IPS-NIHi7 (cell line): ENCODE measurements at regions not wholly inside any gene's neighbourhood (a gene's known extent, or its start where the extent isn't known, plus 50 kb on each side); places are given as distances from the start of the nearest gene placed in this dataset.

ENCODE experiments used
- DNase-seq: peaks from one replicate; pipeline ENCODE4 v3.0.0; 2012; ENCODE audit warnings: mixed read lengths; ENCODE audit errors: extremely low spot score

- DNase-seq = no peak
These were observed 184.5 kb downstream of the CCT6B start for GRCh38 chr17:34776456-34777443.

DNA sequence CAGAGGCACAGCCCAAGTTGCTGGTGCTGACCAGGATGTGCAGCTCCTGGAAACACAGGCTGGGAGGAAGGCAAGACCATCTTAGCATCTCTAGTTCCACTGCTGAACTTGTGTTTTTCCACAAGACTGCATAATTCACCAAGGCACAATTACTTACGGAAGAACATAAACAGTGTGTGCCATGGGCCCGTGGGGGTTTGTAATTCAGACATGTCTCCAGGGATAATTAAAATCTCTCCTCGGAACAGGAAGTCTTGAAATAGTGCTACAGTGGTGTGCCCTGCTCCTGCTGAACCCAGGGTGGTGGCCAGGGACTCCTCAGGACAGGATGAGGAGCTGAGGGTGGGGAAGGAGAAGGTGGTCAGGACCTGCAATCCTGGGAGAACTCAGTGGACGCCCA, 188.2 kb downstream of the CCT6B start:
- no peak for DNase-seq

DNA sequence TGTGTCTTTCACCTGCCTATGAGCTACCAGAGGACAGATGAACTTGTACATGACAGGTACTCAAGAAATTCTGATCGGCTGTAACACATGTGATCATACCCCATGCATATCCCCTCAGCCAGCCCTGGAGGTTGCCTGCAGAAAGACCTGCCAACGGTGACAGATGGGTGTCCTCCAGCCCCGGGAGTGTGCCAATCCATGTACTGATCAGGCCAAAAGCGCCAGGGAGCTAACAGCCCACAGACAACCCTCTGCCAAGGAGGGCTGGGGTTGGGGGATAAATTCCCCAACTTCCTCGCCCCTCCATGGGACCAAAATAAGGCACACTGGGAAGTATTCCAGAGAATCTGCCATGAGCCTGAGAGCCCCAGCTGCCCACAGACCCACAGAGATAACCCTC, 189.4 kb downstream of the CCT6B start:
- no peak for DNase-seq

GRCh38 chr17:34770586-34770985, 190.7 kb downstream of the CCT6B start:
- DNase-seq = no peak

DNA sequence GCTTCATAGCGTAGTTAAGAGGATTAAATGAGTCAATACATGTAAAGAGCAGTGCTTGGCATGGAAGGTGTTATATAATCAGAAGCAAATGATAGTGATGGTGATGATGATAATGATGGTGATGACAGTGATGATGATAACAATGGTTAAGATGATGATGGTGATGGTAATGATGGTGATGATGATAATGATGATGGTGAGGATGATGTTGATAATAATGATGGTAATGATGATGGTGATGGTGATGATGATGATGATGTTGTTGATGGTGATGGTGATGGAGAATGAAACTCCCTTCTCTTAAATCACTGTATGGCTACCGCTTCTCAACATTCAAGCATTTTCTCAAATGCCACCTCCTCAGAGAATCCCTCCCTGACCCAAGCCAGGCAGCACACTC, 190.5 kb downstream of the TMEM132E start:
- DNase-seq = no peak

GRCh38 chr17:34769049-34769448, 189.7 kb downstream of the TMEM132E start:
- DNase-seq = no peak

- DNase-seq = no peak
These were observed 185.9 kb downstream of the TMEM132E start for GRCh38 chr17:34765291-34765690.

DNA sequence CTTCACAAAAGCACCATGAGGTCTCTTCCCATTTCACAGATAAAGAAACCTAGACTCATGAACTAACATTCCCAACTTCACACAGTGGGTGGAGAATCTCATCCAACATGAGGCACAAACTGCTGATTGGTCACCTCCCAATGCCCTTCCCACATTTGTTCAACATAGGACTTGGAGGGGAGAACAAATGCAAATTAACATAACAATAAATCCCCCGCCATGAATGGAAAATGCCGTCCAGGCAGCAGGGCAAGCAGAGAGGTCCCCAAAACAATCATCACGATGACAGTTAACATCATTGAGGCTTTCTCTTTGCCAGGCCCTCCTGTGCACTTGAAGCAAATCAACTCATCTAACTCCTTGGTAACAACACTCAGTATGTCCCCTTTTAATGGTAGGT, 185.3 kb downstream of the TMEM132E start:
- DNase-seq = no peak

GRCh38 chr17:34763728-34764665, 184.6 kb downstream of the TMEM132E start:
- DNase-seq = no peak

GRCh38 chr17:34762078-34762477, 182.7 kb downstream of the TMEM132E start:
- DNase-seq = no peak

DNA sequence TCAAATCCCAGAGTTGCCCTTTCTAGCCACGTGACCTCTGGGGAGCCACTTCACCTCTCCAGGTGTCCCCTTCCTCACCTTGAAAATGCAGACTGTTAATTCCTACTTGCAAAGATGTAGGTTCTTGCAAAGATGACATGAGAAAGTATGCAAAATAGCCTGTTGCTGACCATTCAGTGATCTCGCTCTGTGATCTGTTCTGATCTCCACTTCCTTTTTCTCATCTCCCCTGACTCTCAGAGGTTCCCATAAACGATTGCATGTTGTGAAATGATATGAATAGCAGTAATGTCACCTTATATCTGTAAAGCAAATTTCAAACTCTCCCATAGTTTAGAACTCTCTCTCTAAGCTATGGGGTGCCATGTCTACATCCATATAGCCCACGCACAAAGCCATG, 182.3 kb downstream of the TMEM132E start:
- DNase-seq = no peak

GRCh38 chr17:34760931-34761495, 181.6 kb downstream of the TMEM132E start:
- DNase-seq = no peak

GRCh38 chr17:34758718-34759117, 179.3 kb downstream of the TMEM132E start:
- no peak for DNase-seq

DNA sequence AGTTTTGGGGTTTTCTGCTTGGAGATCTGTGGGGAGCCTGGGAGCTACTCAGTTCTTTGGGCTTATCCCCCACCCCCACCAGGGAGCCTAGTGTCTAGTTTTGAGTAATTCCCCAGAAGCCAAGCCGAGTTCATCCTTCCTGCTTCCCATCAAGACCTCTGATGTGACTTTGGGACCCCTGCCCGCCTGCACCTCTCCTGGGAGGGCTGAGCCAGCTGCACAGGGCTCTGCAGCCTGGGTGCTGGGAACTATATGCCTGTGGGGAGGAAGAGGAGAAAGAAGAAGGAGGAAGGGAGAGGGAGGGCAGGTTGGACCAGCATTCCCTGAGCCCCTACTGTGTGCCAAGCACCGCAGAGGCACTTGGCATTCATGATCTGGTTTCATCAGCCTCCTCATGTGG, 178.9 kb downstream of the TMEM132E start:
- DNase-seq = no peak

DNA sequence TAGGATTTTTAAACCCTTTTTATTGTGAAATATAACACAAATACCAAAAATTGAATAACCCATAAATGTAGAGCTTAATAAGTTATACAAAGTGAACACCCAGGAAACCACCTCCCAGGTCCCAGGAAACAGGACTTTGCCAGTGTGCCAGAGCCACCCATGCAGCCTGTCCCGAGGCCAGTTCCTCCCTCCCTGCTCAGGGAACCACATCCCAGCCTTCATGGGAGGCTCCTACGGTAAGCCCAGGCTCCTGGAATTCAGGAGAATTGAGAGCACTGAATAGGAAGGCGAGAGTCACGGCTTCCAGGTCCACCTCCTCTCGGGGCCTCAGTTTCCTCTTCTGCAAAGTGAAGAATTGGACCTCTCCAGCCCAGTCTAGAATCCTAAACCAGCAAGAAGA, 178.2 kb downstream of the TMEM132E start:
- DNase-seq = no peak

DNA sequence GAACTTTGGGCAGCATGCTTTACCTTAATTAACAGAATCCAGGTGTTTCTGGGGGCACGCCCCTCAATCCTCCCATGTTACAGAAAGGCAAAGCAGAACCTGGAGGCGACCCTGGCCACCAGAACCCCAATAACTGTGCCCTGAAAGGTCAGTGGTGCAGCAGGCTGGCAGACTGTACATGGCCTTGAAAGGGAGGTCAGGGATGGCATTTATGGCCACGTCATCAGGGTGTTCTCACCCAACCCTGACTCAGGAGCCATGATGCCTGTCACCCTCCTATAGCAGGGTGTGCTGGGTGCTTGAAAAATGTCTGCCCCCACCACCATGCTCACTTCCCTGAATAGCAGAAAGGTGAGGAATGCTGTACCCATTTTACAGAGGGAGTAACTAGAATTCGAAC, 177.7 kb downstream of the TMEM132E start:
- no peak for DNase-seq

DNA sequence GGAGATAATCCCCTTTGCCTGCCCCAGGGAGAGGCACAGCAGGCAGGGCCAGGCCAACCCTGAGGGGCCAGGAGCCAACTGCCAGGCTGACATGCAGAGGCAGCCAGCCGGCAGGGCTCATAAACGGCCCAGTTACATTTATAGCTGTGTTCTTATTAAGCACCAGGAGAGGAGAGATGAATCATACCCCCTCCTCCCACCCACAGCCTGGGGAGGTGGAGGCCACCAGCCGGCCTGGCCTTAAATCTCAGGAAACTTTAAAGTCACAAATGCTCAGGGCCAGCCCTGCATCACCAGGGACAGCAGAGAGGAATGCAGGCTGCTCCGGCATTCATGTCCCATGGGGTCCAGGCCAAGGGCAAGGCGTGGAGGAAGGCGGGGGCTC, 177.2 kb downstream of the TMEM132E start:
- DNase-seq = no peak

DNA sequence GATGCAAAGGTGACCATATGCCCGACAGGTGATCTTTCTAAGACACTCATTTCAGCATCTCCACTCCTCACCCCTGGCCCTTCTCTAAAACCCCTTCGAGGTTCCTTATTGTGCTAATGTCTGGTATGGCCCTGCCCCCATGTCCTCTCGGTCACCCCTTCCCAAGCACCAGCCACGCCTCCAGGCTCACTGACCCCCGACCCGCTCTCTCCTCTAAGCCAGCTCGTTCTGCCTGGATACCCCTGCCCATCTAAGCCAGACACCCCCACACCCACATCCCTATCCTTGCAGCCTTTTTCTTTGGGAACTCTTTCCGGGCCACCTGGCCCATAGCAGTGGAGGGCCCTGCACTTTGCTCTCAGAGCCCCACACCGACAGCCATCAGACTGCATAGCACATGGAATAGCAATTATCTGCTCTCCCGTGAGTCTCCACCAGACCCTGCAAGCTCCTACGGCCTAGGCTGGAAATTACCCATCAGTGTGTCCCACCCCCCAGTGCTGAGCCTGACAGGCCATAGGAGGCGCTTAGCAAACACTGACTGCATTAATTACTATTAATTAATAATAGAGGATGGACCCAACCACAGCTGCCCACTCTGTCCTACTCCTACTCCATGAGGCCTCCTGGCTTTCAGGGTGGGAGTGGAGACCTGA, 176.7 kb downstream of the TMEM132E start:
- no peak for DNase-seq

DNA sequence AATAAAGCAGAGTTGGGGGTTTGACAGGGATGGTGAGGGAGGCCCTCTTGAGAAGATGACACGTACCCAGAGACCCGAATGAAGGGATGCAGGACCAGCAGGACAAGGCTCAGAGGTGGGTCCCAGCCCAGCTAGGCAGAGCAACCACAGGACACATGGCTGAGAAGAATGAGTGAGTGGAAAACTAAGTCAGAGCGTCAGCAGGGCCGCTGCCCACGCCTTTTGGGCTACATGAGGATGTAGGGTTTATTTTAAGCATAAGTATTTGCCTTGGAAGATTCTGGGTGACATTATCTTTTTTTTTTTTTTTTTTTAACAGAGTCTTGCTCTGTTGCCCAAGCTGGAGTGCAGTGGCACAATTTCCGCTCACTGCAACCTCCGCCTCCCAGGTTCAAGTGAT, 176.0 kb downstream of the TMEM132E start:
- DNase-seq = no peak

DNA sequence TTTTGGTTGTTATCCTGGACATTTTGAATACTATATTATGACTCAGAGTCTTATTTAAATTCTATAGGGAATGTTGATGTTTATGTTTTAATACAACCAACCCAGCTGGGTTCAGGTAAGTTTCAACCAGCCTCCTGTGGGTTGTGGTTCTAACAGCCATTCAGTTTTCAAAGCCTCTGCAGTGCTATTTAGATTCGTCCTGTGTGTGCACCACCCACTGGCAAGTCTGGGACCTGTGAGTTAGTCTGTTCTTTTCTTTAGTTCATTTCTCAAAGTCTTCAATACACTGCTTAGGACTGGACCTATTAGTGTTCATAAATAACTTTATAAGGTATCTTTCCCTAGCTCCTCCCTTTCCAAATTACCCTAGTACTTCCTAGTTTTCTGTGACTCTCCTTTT, 170.6 kb downstream of the TMEM132E start:
- DNase-seq = no peak

DNA sequence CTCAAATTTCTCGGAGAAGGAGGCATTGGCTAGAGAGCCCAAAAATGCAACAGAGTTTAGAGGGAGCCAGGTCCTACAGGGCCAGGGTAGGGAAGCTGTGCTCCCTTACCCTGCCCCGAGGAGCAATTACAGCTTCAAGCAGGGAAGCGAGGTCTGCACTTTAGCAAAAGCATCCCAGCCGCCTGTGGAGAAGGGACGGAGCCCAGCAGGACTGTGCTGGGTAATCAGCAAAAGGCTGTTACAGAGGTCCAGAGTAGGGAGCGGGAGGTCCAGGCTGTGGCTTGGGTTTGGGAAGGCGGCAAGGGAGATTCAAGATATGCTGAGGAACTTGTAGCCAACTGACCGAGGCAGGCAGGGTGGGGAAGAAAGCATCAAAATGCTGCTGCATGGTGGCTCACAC, 162.6 kb downstream of the TMEM132E start:
- no peak for DNase-seq
